DND-41 (cell line): ENCODE measurements at regions not wholly inside any gene's neighbourhood (a gene's known extent, or its start where the extent isn't known, plus 50 kb on each side); places are given as distances from the start of the nearest gene placed in this dataset.
"Not testable (repeated sequence)": the region's sequence is repeated elsewhere in the genome, so short reads cannot be mapped to it uniquely, and the experiment has no call there.

Source experiments
- ATAC-seq: fragments of 200-7000 bp; cut with Tn5 transposase; 3 replicates; pipeline ENCODE4 v1.9.1; 2021; ENCODE audit warnings: low read depth; ENCODE audit not compliant: insufficient read depth
- DNase-seq: peaks from one replicate; pipeline ENCODE4 v3.0.0-alpha.2; 2020
- H2AFZ ChIP-seq: 2 replicates; pipeline ENCODE4 v1.6.0; 2012; ENCODE audit warnings: low read depth, low read length
- H3K27ac ChIP-seq: 2 replicates; pipeline ENCODE4 v1.5.1; 2012; ENCODE audit warnings: low read length, inconsistent platforms
- H3K27me3 ChIP-seq: fragments of 200-600 bp; sonication (generic); 2 replicates; pipeline ENCODE4 v1.6.0; 2012; ENCODE audit warnings: low read length, mild to moderate bottlenecking, inconsistent platforms; ENCODE audit not compliant: insufficient read depth, poor library complexity
- H3K36me3 ChIP-seq: 2 replicates; pipeline ENCODE4 v1.5.1; 2012; ENCODE audit warnings: low read length, inconsistent platforms; ENCODE audit not compliant: insufficient read depth
- H3K4me1 ChIP-seq: 2 replicates; pipeline ENCODE4 v1.5.1; 2012; ENCODE audit warnings: mild to moderate bottlenecking, low read length; ENCODE audit not compliant: insufficient read depth
- H3K4me2 ChIP-seq: 2 replicates; pipeline ENCODE4 v1.6.0; 2012; ENCODE audit warnings: mild to moderate bottlenecking, moderate library complexity, low read length, inconsistent platforms; ENCODE audit not compliant: insufficient read depth
- H3K4me3 ChIP-seq, 2 experiments: fragments of 200-600 bp in 1 of 2; shearing (Covaris generic) in 1 of 2; 2 replicates each; pipeline ENCODE4 v1.5.1; 2012 to 2016; ENCODE audit warnings: inconsistent platforms in 2 of 2, low read length in 2 of 2, mild to moderate bottlenecking in 2 of 2, low read depth in 1 of 2, moderate library complexity in 1 of 2
- H3K79me2 ChIP-seq: 2 replicates; pipeline ENCODE4 v1.6.0; 2012; ENCODE audit warnings: low read length, inconsistent platforms; ENCODE audit not compliant: insufficient read depth
- H3K9ac ChIP-seq: 2 replicates; pipeline ENCODE4 v1.6.0; 2012; ENCODE audit warnings: low read depth, mild to moderate bottlenecking, inconsistent platforms, low read length, moderate library complexity
- H3K9me3 ChIP-seq: 2 replicates; pipeline ENCODE4 v1.5.1; 2012; ENCODE audit warnings: low read length, moderate library complexity, mild to moderate bottlenecking, inconsistent platforms; ENCODE audit not compliant: insufficient read depth, severe bottlenecking
- H4K20me1 ChIP-seq: 2 replicates; pipeline ENCODE4 v1.6.0; 2012; ENCODE audit warnings: low read length; ENCODE audit not compliant: insufficient read depth
- CTCF ChIP-seq: IDR thresholded peaks from 2 replicates; pipeline ENCODE4 v1.5.1; 2012; ENCODE audit warnings: borderline replicate concordance, low read length, moderate library complexity, mild to moderate bottlenecking; ENCODE audit not compliant: poor library complexity, severe bottlenecking; ENCODE audit errors: extremely low read depth
- EZH2 ChIP-seq: IDR thresholded peaks from 3 replicates; pipeline ENCODE4 v1.6.1; 2012; ENCODE audit warnings: borderline replicate concordance, low read depth, mild to moderate bottlenecking, moderate library complexity, low read length, inconsistent platforms; ENCODE audit not compliant: severe bottlenecking

- no peak overlapping the region for H3K9ac ChIP-seq
- no peak overlapping the region for H2AFZ ChIP-seq
- H3K4me1 ChIP-seq, result peaks cover 12% of the 10 kb centered on the region
- no peak for ATAC-seq
- no peak for DNase-seq
- no peaks in the 10 kb centered on the region for H3K27me3 ChIP-seq
- H3K4me2 ChIP-seq, result no peak overlapping the region
- no peaks in the 10 kb centered on the region for H4K20me1 ChIP-seq
- TF ChIP-seq CTCF (no peak), EZH2 (no peak)
- no peak overlapping the region for H3K4me3 ChIP-seq
- H3K27ac ChIP-seq, result no peak overlapping the region
- H3K9me3 ChIP-seq, result no peaks in the 10 kb centered on the region
- H3K36me3 ChIP-seq, result no peaks in the 10 kb centered on the region
- no peaks in the 10 kb centered on the region for H3K79me2 ChIP-seq
Observed at GRCh38 chr4:33931026-33931425, 2313.3 kb downstream of the ARAP2 start.

DNA sequence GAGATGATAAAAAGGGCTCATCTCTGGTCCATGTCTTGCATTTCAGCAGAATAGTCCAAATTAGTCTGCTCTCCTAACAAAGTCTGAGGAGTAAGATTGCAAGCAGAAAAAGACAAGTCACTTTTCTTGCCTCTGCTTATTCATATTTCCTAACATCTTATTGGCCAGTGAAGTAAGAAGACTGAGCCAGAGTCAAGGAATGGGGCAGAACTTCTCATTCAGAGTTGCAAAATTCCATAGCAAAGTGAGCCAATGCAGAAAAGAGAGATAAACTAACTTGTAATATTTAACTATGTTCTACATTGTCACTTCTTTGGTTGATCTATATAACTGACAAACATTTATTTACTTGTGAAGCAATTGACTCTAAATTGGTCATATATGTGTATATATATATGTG lies 2304.0 kb downstream of the ARAP2 start:
- H2AFZ ChIP-seq, result no peak overlapping the region
- no peaks in the 10 kb centered on the region for H3K4me1 ChIP-seq
- no peak overlapping the region for H3K9ac ChIP-seq
- no peak overlapping the region for H3K4me2 ChIP-seq
- no peaks in the 10 kb centered on the region for H3K36me3 ChIP-seq
- H3K4me3 ChIP-seq, result no peak overlapping the region
- DNase-seq (no peak), ATAC-seq (no peak)
- H3K79me2 ChIP-seq, result no peaks in the 10 kb centered on the region
- TF ChIP-seq CTCF (no peak), EZH2 (no peak)
- no peak overlapping the region for H3K27ac ChIP-seq
- no peaks in the 10 kb centered on the region for H4K20me1 ChIP-seq
- H3K27me3 ChIP-seq, result no peaks in the 10 kb centered on the region
- H3K9me3 ChIP-seq, result no peaks in the 10 kb centered on the region

GRCh38 chr4:33941854-33942253 lies 2302.5 kb downstream of the ARAP2 start:
- no peak for DNase-seq
- Histone ChIP-seq H3K4me1 (no peaks in the 10 kb centered on the region), H3K4me3 (no peak overlapping the region), H3K9me3 (no peaks in the 10 kb centered on the region), H3K4me2 (no peak overlapping the region), H3K27ac (no peak overlapping the region), H2AFZ (no peak overlapping the region), H3K27me3 (no peaks in the 10 kb centered on the region), H3K36me3 (no peaks in the 10 kb centered on the region), H3K79me2 (no peaks in the 10 kb centered on the region), H4K20me1 (no peaks in the 10 kb centered on the region), H3K9ac (no peak overlapping the region)
- no peak for ATAC-seq
- TF ChIP-seq EZH2, result no peak
- TF ChIP-seq CTCF, result no peak

- Histone ChIP-seq H3K27me3 (no peaks in the 10 kb centered on the region), H3K27ac (no peak overlapping the region), H3K4me2 (no peak overlapping the region), H2AFZ (no peak overlapping the region), H3K9me3 (no peaks in the 10 kb centered on the region), H3K79me2 (no peaks in the 10 kb centered on the region), H4K20me1 (no peaks in the 10 kb centered on the region), H3K4me1 (peaks cover 15% of the 10 kb centered on the region), H3K9ac (no peak overlapping the region), H3K36me3 (no peaks in the 10 kb centered on the region), H3K4me3 (no peak overlapping the region)
- DNase-seq, result no peak
- ATAC-seq, result peak; percentile 75
- TF ChIP-seq EZH2 (no peak), CTCF (no peak)
Observed at GRCh38 chr4:33948921-33949320, 2295.4 kb downstream of the ARAP2 start.

DNA sequence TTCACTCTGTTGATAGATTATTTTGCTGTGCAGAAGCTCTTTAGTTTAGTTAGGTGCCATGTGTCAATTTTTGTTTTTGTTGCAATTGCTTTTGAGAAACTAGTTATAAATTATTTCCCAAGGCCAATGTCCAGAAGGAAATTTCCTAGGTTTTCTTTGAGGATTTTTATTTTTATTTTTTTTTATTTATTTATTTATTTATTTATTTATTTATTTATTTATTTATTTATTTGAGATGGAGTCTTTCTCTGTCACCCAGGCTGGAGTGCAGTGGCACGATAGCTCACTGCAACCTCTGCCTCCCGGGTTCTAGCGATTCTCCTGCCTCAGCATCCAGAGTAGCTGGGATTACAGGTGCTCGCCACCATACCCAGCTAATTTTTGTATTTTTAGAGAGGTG lies 2290.5 kb downstream of the ARAP2 start:
- H3K4me1 ChIP-seq, result not testable (repeated sequence)

More for the DNA sequence above, 2290.5 kb downstream of the ARAP2 start:
- not testable (repeated sequence) for H3K36me3 ChIP-seq, H3K4me3 ChIP-seq, H3K9me3 ChIP-seq, H3K9ac ChIP-seq, H3K4me2 ChIP-seq, H4K20me1 ChIP-seq, DNase-seq, H2AFZ ChIP-seq, H3K27me3 ChIP-seq, ATAC-seq, H3K27ac ChIP-seq, H3K79me2 ChIP-seq
